ENCODE measurements at regions not wholly inside any gene's neighbourhood (a gene's known extent, or its start where the extent isn't known, plus 50 kb on each side); places are given as distances from the start of the nearest gene placed in this dataset.

DNA sequence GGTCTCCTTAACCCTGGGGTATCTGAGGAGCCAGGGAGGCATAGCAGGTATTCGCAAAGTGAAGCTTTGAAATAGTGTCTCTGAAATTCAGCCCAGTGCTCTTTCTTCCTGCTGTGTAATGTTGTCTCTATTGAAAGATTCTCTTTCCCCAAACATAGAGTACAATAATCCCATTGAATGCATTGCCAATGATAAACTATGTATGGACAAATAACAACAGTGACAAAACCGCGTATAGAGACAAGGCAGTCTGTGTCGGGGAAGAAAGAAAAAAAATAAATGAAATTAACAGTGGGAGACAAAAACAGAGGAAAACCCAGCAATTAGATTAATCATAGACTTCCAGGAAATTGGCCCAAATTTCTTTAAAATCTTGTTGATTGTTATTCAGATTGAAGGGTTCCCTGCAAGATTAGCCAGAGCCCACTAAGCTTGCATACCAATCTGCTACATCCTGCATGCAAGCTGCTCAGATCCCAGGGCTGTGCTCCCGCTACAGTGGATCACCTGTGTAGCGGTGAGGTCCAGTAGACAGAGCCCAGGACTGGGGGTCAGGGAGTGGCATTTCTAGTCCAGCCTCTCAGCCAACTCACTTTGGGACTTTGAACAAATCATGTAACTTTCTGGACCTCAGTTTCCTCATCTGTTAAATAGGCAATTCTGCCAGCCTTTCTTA lies 492.8 kb downstream of the INSC start:
- DNase-seq (no peak), ATAC-seq (no peak)
- Mint-ChIP-seq H3K27me3 (ENCODE audit: low read depth in 2 of 2) (no peaks in the 10 kb centered on the region), H3K36me3 (no peaks in the 10 kb centered on the region), H3K27ac (no peak overlapping the region), H3K4me1 (no peaks in the 10 kb centered on the region), H3K9me3 (peaks cover 4 to 6% of the 10 kb centered on the region in 2 donors), H3K4me3 (no peak overlapping the region)
- Histone ChIP-seq H3K36me3 (ENCODE audit: control insufficient read depth, insufficient read depth, low read length) (no peaks in the 10 kb centered on the region), H3K9me3 (ENCODE audit: control insufficient read depth, insufficient read depth, low read length) (peaks cover 2% of the 10 kb centered on the region), H3K27me3 (ENCODE audit: control insufficient read depth, insufficient read depth, low read length) (no peaks in the 10 kb centered on the region), H3K4me3 (ENCODE audit: low read length) (no peak overlapping the region), H3K27ac (ENCODE audit: low read length) (no peak overlapping the region), H3K4me1 (ENCODE audit: control insufficient read depth, insufficient read depth, low read length) (no peaks in the 10 kb centered on the region)
- intact Hi-C loops (cut with micrococcal nuclease) = no loop called here
- 94% methylated on average over 3 of the region's 6 CpGs for WGBS (ENCODE audit: insufficient coverage)
- TF ChIP-seq, protein P1, sequence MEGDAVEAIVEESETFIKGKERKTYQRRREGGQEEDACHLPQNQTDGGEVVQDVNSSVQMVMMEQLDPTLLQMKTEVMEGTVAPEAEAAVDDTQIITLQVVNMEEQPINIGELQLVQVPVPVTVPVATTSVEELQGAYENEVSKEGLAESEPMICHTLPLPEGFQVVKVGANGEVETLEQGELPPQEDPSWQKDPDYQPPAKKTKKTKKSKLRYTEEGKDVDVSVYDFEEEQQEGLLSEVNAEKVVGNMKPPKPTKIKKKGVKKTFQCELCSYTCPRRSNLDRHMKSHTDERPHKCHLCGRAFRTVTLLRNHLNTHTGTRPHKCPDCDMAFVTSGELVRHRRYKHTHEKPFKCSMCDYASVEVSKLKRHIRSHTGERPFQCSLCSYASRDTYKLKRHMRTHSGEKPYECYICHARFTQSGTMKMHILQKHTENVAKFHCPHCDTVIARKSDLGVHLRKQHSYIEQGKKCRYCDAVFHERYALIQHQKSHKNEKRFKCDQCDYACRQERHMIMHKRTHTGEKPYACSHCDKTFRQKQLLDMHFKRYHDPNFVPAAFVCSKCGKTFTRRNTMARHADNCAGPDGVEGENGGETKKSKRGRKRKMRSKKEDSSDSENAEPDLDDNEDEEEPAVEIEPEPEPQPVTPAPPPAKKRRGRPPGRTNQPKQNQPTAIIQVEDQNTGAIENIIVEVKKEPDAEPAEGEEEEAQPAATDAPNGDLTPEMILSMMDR (IDR thresholded peaks at IDR 0.05) = no peak

GRCh38 chr11:15609445-15609844 lies 494.7 kb downstream of the INSC start:
- ATAC-seq (no peak), DNase-seq (no peak)
- TF ChIP-seq, protein P1 (IDR thresholded peaks at IDR 0.05) = no peak
- H3K4me3 Mint-ChIP-seq = no peak overlapping the region
- H3K27me3 Mint-ChIP-seq (ENCODE audit: low read depth in 2 of 2) = no peaks in the 10 kb centered on the region
- no peak overlapping the region for H3K4me3 ChIP-seq (ENCODE audit: low read length)
- H3K36me3 Mint-ChIP-seq = no peaks in the 10 kb centered on the region
- H3K9me3 ChIP-seq (ENCODE audit: control insufficient read depth, insufficient read depth, low read length) = no peaks in the 10 kb centered on the region
- H3K9me3 Mint-ChIP-seq = peaks cover 4 to 6% of the 10 kb centered on the region in 2 donors
- intact Hi-C loops (cut with micrococcal nuclease) = no loop called here
- H3K27me3 ChIP-seq (ENCODE audit: control insufficient read depth, insufficient read depth, low read length) = no peaks in the 10 kb centered on the region
- H3K4me1 Mint-ChIP-seq = no peaks in the 10 kb centered on the region
- no peaks in the 10 kb centered on the region for H3K36me3 ChIP-seq (ENCODE audit: control insufficient read depth, insufficient read depth, low read length)
- no peaks in the 10 kb centered on the region for H3K4me1 ChIP-seq (ENCODE audit: control insufficient read depth, insufficient read depth, low read length)
- WGBS (ENCODE audit: insufficient coverage) = 83% methylated on average over 1 of the region's 1 CpG
- no peak overlapping the region for H3K27ac Mint-ChIP-seq
- no peak overlapping the region for H3K27ac ChIP-seq (ENCODE audit: low read length)

DNA sequence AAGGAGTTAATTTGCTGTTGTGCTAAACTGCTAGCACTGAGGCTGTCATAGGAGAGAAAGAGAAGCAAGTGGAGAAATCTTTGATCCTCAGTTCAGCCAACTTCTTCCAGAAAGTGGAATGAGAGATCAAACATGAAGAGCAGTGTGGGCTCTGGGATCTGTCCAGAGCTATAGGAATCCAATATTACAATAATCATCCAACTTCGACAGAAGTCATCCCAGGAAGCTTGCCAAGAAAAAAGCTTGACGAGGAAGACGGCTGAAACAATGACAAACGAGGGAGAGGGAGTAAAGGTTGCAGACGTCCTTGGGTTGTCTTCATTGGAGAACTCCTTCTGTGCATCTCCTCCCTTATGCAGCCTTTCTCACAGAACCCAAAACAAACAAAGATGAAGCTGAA lies 496.2 kb downstream of the INSC start:
- H3K4me1 ChIP-seq (ENCODE audit: control insufficient read depth, insufficient read depth, low read length) = no peaks in the 10 kb centered on the region
- H3K4me3 ChIP-seq (ENCODE audit: low read length) = no peak overlapping the region
- no peaks in the 10 kb centered on the region for H3K27me3 ChIP-seq (ENCODE audit: control insufficient read depth, insufficient read depth, low read length)
- Mint-ChIP-seq H3K36me3 (no peaks in the 10 kb centered on the region), H3K27ac (no peak overlapping the region), H3K9me3 (peaks cover 3 to 4% of the 10 kb centered on the region in 2 donors), H3K27me3 (ENCODE audit: low read depth in 2 of 2) (no peaks in the 10 kb centered on the region), H3K4me3 (no peak overlapping the region), H3K4me1 (no peaks in the 10 kb centered on the region)
- H3K27ac ChIP-seq (ENCODE audit: low read length) = no peak overlapping the region
- WGBS (ENCODE audit: insufficient coverage) = 74% methylated on average over 4 of the region's 5 CpGs
- no peaks in the 10 kb centered on the region for H3K36me3 ChIP-seq (ENCODE audit: control insufficient read depth, insufficient read depth, low read length)
- intact Hi-C loops (cut with micrococcal nuclease) = no loop called here
- TF ChIP-seq, protein P1 (IDR thresholded peaks at IDR 0.05) = no peak
- no peaks in the 10 kb centered on the region for H3K9me3 ChIP-seq (ENCODE audit: control insufficient read depth, insufficient read depth, low read length)
- DNase-seq = no peak
- ATAC-seq = no peak

GRCh38 chr11:15613251-15613650 lies 498.5 kb downstream of the INSC start:
- no peaks in the 10 kb centered on the region for H3K27me3 Mint-ChIP-seq (ENCODE audit: low read depth in 2 of 2)
- no peaks in the 10 kb centered on the region for H3K36me3 Mint-ChIP-seq
- H3K9me3 Mint-ChIP-seq = peaks cover 0 to 2% of the 10 kb centered on the region in 2 donors
- no peak for ATAC-seq
- TF ChIP-seq, protein P1 (IDR thresholded peaks at IDR 0.05) = no peak
- Histone ChIP-seq H3K4me3 (ENCODE audit: low read length) (no peak overlapping the region), H3K27ac (ENCODE audit: low read length) (no peak overlapping the region), H3K9me3 (ENCODE audit: control insufficient read depth, insufficient read depth, low read length) (no peaks in the 10 kb centered on the region), H3K27me3 (ENCODE audit: control insufficient read depth, insufficient read depth, low read length) (no peaks in the 10 kb centered on the region), H3K4me1 (ENCODE audit: control insufficient read depth, insufficient read depth, low read length) (no peaks in the 10 kb centered on the region), H3K36me3 (ENCODE audit: control insufficient read depth, insufficient read depth, low read length) (no peaks in the 10 kb centered on the region)
- no peak overlapping the region for H3K27ac Mint-ChIP-seq
- 100% methylated on average over 1 of the region's 1 CpG for WGBS (ENCODE audit: insufficient coverage)
- DNase-seq = no peak
- no peaks in the 10 kb centered on the region for H3K4me1 Mint-ChIP-seq
- intact Hi-C loops (cut with micrococcal nuclease) = no loop called here
- H3K4me3 Mint-ChIP-seq = no peak overlapping the region

Measured in natural killer cell (primary cell).